Neural crest cell (in vitro differentiated cells): ENCODE measurements at regions not wholly inside any gene's neighbourhood (a gene's known extent, or its start where the extent isn't known, plus 50 kb on each side); places are given as distances from the start of the nearest gene placed in this dataset.

Experiments used
- DNase-seq: peaks from one replicate; pipeline ENCODE4 v3.0.0; 2021; ENCODE audit warnings: low read depth, mixed read lengths, low spot score
- H3K27ac Mint-ChIP-seq: one replicate; pipeline ENCODE4 v1.8.0; 2021; ENCODE audit warnings: mild to moderate bottlenecking, mixed read lengths; ENCODE audit not compliant: unreplicated experiment
- H3K27me3 Mint-ChIP-seq: 2 replicates; pipeline ENCODE4 v1.8.0; 2021; ENCODE audit warnings: low read depth, mild to moderate bottlenecking, mixed read lengths
- H3K36me3 Mint-ChIP-seq: 2 replicates; pipeline ENCODE4 v1.8.0; 2021; ENCODE audit warnings: low read depth, mild to moderate bottlenecking, mixed read lengths
- H3K4me1 Mint-ChIP-seq: 2 replicates; pipeline ENCODE4 v1.8.0; 2021; ENCODE audit warnings: mixed read lengths
- H3K4me3 Mint-ChIP-seq: one replicate; pipeline ENCODE4 v1.8.0; 2021; ENCODE audit warnings: mild to moderate bottlenecking, mixed read lengths
- H3K9me3 Mint-ChIP-seq: 2 replicates; pipeline ENCODE4 v1.8.0; 2021; ENCODE audit warnings: mixed read lengths
- TF ChIP-seq, protein P1 (sequence below): fragments of 200-600 bp; sonication (generic); conservative IDR thresholded peaks from 2 replicates; pipeline ENCODE4 v1.5.0; 2021; ENCODE audit warnings: antibody characterized with exemption, mild to moderate bottlenecking

DNA sequence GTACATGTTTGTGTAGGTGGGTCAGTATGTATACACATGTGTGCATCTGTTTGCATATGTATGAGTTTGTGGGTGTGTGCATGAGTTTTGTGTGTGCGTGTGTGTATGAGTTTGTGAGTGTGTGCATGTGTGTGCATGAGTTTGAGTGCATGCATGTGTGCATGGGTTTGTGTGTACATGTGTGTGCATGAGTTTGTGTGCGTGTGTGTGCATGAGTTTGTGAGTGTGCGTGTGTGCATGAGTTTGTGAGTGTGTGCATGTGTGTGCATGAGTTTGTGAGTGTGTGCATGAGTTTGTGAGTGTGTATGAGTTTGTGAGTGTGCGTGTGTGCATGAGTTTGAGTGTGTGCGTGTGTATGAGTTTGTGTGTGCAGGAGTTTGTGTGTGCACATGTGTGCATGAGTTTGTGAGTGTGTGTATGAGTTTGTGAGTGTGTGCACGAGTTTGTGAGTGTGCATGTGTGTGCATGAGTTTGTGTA is 61.5 kb downstream of the FZD10 start:
- DNase-seq = no peak
- no peak overlapping the region for H3K27ac Mint-ChIP-seq
- peaks cover 35% of the 10 kb centered on the region for H3K27me3 Mint-ChIP-seq
- TF ChIP-seq, protein P1, sequence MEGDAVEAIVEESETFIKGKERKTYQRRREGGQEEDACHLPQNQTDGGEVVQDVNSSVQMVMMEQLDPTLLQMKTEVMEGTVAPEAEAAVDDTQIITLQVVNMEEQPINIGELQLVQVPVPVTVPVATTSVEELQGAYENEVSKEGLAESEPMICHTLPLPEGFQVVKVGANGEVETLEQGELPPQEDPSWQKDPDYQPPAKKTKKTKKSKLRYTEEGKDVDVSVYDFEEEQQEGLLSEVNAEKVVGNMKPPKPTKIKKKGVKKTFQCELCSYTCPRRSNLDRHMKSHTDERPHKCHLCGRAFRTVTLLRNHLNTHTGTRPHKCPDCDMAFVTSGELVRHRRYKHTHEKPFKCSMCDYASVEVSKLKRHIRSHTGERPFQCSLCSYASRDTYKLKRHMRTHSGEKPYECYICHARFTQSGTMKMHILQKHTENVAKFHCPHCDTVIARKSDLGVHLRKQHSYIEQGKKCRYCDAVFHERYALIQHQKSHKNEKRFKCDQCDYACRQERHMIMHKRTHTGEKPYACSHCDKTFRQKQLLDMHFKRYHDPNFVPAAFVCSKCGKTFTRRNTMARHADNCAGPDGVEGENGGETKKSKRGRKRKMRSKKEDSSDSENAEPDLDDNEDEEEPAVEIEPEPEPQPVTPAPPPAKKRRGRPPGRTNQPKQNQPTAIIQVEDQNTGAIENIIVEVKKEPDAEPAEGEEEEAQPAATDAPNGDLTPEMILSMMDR = no peak
- H3K4me1 Mint-ChIP-seq = peaks cover 36% of the 10 kb centered on the region
- H3K36me3 Mint-ChIP-seq = peaks cover 8% of the 10 kb centered on the region
- H3K9me3 Mint-ChIP-seq = peaks cover 7% of the 10 kb centered on the region
- H3K4me3 Mint-ChIP-seq = no peak overlapping the region

DNA sequence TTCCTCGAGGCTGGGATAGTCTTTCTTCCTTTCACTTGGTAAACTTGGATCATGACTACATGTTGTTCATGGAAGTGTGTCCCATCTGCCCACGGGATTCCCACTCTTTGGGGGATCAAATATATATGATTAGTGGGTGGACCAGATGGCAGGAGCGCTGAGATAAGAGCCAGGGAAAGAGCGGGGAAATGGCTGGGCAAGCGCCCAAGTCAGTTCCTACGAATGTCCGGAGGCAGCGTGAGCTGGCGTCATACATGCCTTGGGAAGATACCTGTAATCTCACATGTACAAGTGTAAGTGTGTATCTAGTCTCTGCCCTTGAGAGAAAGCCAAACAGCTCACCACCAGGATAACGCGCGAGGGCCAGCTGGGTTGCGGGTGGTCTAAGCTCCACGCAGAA is 62.3 kb downstream of the FZD10 start:
- TF ChIP-seq, protein P1 = no peak
- no peak for DNase-seq
- Mint-ChIP-seq H3K36me3 (peaks cover 9% of the 10 kb centered on the region), H3K4me3 (no peak overlapping the region), H3K27ac (no peak overlapping the region), H3K4me1 (peaks cover 36% of the 10 kb centered on the region), H3K27me3 (peaks cover 33% of the 10 kb centered on the region), H3K9me3 (peaks cover 12% of the 10 kb centered on the region)

DNA sequence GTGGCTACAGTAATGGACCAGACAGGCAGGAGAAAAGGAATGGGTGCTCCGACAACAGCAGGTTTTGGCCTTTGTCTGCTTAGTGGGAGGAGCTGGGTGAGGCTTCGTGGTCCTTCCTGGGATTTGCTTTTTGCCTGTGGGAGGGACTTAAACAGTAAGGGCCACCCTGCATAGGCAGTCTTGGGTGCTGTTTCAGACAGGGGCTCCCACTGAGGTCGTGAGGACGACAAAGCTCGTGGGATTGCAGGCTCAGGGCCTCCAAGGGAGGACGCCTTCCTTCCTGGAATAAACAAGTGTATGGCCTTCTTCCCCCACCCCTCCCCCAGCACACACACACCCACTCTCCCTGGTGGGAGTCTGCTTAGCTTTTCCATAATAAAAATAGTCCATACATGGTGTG is 63.1 kb downstream of the FZD10 start:
- peaks cover 31% of the 10 kb centered on the region for H3K4me1 Mint-ChIP-seq
- TF ChIP-seq, protein P1 = no peak
- peaks cover 11% of the 10 kb centered on the region for H3K36me3 Mint-ChIP-seq
- DNase-seq = no peak
- no peak overlapping the region for H3K27ac Mint-ChIP-seq
- peaks cover 27% of the 10 kb centered on the region for H3K27me3 Mint-ChIP-seq
- no peak overlapping the region for H3K4me3 Mint-ChIP-seq
- H3K9me3 Mint-ChIP-seq = peaks cover 14% of the 10 kb centered on the region

DNA sequence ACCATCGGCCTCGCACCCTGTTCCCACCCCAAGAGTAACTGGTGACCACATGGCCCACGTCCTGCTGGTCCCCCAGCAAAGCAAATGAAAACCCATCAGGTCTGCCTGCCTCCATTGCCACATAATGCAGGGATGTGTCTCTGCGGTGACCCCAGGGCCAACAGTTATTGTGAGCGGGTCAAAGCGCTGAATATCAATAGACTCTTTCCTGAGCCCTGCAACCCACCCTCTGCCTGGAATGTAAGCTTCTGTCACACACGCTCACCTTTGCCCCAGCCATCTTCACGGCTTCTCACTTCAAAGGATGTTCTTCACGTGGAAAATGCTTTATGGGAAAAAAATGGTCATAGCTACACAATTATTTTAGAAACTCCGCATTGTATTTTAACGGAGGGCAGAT is 63.9 kb downstream of the FZD10 start:
- H3K36me3 Mint-ChIP-seq = peaks cover 11% of the 10 kb centered on the region
- peak overlapping the region; percentile 35 for H3K4me3 Mint-ChIP-seq
- peaks cover 19% of the 10 kb centered on the region for H3K27me3 Mint-ChIP-seq
- H3K9me3 Mint-ChIP-seq = peaks cover 20% of the 10 kb centered on the region
- TF ChIP-seq, protein P1 = no peak
- DNase-seq = no peak
- no peak overlapping the region for H3K27ac Mint-ChIP-seq
- H3K4me1 Mint-ChIP-seq = peaks cover 23% of the 10 kb centered on the region

DNA sequence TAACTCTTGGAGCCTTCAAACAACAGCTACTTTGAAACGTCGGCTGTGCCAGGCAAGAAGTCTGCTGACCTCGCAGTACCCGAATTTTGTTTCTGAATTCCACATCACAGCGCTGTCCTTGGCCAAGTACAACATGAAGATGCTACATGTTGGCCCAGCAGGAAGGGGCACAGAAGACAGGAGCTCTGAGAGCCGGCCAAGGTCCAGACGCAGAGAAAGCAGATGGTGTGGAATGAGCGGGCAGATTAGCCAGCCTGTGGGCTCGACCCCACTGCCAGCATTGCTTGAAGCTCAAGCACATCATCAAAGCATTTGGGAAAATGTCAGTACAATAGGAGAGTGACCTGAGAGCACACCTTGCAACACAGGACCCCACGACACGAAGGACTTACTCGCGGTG is 64.5 kb downstream of the FZD10 start:
- DNase-seq = no peak
- TF ChIP-seq, protein P1 = no peak
- Mint-ChIP-seq H3K4me3 (no peak overlapping the region), H3K36me3 (peaks cover 11% of the 10 kb centered on the region), H3K27me3 (peaks cover 15% of the 10 kb centered on the region), H3K4me1 (peaks cover 17% of the 10 kb centered on the region), H3K9me3 (peaks cover 21% of the 10 kb centered on the region), H3K27ac (no peak overlapping the region)

DNA sequence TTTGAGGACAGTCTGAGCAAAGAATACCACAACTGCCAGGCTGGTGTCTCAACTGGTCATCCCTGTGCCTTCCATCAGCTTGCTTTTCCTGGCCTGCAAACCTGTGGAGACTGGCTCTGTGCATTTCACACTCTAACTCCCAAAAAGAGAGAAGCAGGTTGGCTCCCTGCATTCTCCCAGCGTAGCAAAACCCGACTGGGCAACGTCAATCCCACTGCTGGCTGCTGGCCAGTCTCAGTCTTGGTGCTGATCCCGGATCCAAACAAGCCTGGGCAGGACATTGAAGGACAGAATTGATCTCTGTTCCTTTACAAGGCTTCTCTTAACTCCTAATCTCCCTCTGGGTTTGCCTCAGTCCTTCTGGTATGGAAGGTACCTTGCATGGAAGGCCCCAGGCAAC is 65.4 kb downstream of the FZD10 start:
- no peak for DNase-seq
- Mint-ChIP-seq H3K4me1 (peaks cover 17% of the 10 kb centered on the region), H3K27me3 (peaks cover 9% of the 10 kb centered on the region), H3K4me3 (no peak overlapping the region), H3K36me3 (peaks cover 11% of the 10 kb centered on the region), H3K27ac (no peak overlapping the region), H3K9me3 (peaks cover 21% of the 10 kb centered on the region)
- TF ChIP-seq, protein P1 = no peak
